ENCODE measurements at regions not wholly inside any gene's neighbourhood (a gene's known extent, or its start where the extent isn't known, plus 50 kb on each side); places are given as distances from the start of the nearest gene placed in this dataset.

DNA sequence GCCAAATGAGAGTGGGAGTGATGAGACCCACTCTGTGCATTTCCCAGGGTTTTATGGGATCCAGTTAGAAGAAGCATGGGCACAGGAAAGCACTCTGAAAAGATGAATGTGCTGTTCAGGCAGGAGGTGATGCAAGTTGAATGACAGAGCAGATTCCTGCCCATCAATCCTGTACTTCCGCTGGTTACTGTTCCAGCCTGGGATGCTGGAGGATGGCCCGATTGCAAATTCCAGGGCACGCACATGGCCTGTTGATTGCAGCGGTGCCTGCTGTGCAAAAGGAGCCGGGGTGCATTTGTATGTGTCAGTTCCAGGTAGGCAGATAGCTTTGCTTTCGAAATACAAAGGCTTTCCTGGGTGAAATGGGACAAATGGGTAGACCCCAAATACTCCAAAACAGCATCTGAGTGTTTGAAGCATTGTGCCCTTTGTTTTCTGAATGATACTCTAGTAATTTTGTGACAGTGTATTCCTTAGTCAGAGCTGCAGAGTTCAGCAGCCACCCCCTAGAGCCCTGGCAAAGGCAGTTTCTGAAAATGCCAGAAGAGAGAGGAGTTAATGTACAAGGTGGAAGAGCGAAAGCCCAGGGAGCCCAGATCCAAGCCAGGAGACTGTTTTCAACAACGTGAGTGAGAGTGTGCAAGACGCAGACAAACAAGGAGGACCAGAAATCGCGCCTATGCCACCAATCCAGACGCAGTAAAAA, 454.2 kb upstream of the CLINT1 start (continued):
- TF ChIP-seq, protein P1, sequence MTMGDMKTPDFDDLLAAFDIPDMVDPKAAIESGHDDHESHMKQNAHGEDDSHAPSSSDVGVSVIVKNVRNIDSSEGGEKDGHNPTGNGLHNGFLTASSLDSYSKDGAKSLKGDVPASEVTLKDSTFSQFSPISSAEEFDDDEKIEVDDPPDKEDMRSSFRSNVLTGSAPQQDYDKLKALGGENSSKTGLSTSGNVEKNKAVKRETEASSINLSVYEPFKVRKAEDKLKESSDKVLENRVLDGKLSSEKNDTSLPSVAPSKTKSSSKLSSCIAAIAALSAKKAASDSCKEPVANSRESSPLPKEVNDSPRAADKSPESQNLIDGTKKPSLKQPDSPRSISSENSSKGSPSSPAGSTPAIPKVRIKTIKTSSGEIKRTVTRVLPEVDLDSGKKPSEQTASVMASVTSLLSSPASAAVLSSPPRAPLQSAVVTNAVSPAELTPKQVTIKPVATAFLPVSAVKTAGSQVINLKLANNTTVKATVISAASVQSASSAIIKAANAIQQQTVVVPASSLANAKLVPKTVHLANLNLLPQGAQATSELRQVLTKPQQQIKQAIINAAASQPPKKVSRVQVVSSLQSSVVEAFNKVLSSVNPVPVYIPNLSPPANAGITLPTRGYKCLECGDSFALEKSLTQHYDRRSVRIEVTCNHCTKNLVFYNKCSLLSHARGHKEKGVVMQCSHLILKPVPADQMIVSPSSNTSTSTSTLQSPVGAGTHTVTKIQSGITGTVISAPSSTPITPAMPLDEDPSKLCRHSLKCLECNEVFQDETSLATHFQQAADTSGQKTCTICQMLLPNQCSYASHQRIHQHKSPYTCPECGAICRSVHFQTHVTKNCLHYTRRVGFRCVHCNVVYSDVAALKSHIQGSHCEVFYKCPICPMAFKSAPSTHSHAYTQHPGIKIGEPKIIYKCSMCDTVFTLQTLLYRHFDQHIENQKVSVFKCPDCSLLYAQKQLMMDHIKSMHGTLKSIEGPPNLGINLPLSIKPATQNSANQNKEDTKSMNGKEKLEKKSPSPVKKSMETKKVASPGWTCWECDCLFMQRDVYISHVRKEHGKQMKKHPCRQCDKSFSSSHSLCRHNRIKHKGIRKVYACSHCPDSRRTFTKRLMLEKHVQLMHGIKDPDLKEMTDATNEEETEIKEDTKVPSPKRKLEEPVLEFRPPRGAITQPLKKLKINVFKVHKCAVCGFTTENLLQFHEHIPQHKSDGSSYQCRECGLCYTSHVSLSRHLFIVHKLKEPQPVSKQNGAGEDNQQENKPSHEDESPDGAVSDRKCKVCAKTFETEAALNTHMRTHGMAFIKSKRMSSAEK (CRISPR knock-in tag; IDR thresholded peaks at IDR 0.05; ENCODE audit: borderline replicate concordance) = no peak
- no peak for TF ChIP-seq ZNF396 (CRISPR knock-in tag; IDR thresholded peaks at IDR 0.05; ENCODE audit: borderline replicate concordance)
- TF ChIP-seq TEAD1 (CRISPR knock-in tag; IDR thresholded peaks at IDR 0.05) = peak; percentile 54; the same call in 1 of the 2 replicates
- TF ChIP-seq ZNF416 (CRISPR knock-in tag; IDR thresholded peaks at IDR 0.05) = no peak
- TF ChIP-seq ZNF263 (CRISPR knock-in tag; IDR thresholded peaks at IDR 0.05; ENCODE audit: low read depth) = no peak
- 0 out of 2 replicates have a peak, but pooled peaks have one; percentile 10 for TF ChIP-seq ZBTB21 (CRISPR knock-in tag; IDR thresholded peaks at IDR 0.05; ENCODE audit: borderline replicate concordance)
- TF ChIP-seq TEAD4 (CRISPR knock-in tag; IDR thresholded peaks at IDR 0.05) = 0 out of 2 replicates have a peak, but pooled peaks have one; percentile 32
- TF ChIP-seq, protein P2, sequence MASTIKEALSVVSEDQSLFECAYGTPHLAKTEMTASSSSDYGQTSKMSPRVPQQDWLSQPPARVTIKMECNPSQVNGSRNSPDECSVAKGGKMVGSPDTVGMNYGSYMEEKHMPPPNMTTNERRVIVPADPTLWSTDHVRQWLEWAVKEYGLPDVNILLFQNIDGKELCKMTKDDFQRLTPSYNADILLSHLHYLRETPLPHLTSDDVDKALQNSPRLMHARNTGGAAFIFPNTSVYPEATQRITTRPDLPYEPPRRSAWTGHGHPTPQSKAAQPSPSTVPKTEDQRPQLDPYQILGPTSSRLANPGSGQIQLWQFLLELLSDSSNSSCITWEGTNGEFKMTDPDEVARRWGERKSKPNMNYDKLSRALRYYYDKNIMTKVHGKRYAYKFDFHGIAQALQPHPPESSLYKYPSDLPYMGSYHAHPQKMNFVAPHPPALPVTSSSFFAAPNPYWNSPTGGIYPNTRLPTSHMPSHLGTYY (CRISPR knock-in tag; IDR thresholded peaks at IDR 0.05) = no peak
- TF ChIP-seq ZSCAN18 (CRISPR knock-in tag; IDR thresholded peaks at IDR 0.05) = no peak

GRCh38 chr5:158309088-158309807, 450.3 kb upstream of the CLINT1 start:
- Mint-ChIP-seq H3K4me3 (no peak overlapping the region), H3K27me3 (ENCODE audit: low read depth) (no peaks in the 10 kb centered on the region; the same call in 1 of the 2 replicates), H3K9me3 (peaks cover 4% of the 10 kb centered on the region; the same call in 1 of the 2 replicates), H3K4me1 (peaks cover 46% of the 10 kb centered on the region), H3K36me3 (no peaks in the 10 kb centered on the region), H3K27ac (no peak overlapping the region)
- DNase-seq (ENCODE audit: low spot score) = no peak
- TF ChIP-seq GRHL2 (CRISPR knock-in tag; IDR thresholded peaks at IDR 0.05; ENCODE audit: insufficient replicate concordance, severe bottlenecking) (no peak), TEAD1 (CRISPR knock-in tag; IDR thresholded peaks at IDR 0.05) (no peak), E2F5 (CRISPR knock-in tag; IDR thresholded peaks at IDR 0.05) (no peak), NR1H2 (CRISPR knock-in tag; IDR thresholded peaks at IDR 0.05) (no peak), ZNF232 (CRISPR knock-in tag; IDR thresholded peaks at IDR 0.05) (no peak), RORB (CRISPR knock-in tag; IDR thresholded peaks at IDR 0.05) (no peak), ESRRA (CRISPR knock-in tag; IDR thresholded peaks at IDR 0.05; ENCODE audit: borderline replicate concordance) (no peak), ZNF281 (CRISPR knock-in tag; IDR thresholded peaks at IDR 0.05) (no peak), CREB1 (CRISPR knock-in tag; IDR thresholded peaks at IDR 0.05) (no peak), USF2 (CRISPR knock-in tag; IDR thresholded peaks at IDR 0.05) (no peak), TP53 (CRISPR knock-in tag; IDR thresholded peaks at IDR 0.05) (no peak)
- TF ChIP-seq, protein P3, sequence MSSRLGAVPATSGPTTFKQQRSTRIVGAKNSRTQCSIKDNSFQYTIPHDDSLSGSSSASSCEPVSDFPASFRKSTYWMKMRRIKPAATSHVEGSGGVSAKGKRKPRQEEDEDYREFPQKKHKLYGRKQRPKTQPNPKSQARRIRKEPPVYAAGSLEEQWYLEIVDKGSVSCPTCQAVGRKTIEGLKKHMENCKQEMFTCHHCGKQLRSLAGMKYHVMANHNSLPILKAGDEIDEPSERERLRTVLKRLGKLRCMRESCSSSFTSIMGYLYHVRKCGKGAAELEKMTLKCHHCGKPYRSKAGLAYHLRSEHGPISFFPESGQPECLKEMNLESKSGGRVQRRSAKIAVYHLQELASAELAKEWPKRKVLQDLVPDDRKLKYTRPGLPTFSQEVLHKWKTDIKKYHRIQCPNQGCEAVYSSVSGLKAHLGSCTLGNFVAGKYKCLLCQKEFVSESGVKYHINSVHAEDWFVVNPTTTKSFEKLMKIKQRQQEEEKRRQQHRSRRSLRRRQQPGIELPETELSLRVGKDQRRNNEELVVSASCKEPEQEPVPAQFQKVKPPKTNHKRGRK (CRISPR knock-in tag; IDR thresholded peaks at IDR 0.05; ENCODE audit: borderline replicate concordance) = no peak
- ChIA-PET POLR2A (no interaction called here), CTCF (no interaction called here)
- ATAC-seq = no peak

Measured in WTC11 (cell line).